ENCODE measurements at regions not wholly inside any gene's neighbourhood (a gene's known extent, or its start where the extent isn't known, plus 50 kb on each side); places are given as distances from the start of the nearest gene placed in this dataset.

DNA sequence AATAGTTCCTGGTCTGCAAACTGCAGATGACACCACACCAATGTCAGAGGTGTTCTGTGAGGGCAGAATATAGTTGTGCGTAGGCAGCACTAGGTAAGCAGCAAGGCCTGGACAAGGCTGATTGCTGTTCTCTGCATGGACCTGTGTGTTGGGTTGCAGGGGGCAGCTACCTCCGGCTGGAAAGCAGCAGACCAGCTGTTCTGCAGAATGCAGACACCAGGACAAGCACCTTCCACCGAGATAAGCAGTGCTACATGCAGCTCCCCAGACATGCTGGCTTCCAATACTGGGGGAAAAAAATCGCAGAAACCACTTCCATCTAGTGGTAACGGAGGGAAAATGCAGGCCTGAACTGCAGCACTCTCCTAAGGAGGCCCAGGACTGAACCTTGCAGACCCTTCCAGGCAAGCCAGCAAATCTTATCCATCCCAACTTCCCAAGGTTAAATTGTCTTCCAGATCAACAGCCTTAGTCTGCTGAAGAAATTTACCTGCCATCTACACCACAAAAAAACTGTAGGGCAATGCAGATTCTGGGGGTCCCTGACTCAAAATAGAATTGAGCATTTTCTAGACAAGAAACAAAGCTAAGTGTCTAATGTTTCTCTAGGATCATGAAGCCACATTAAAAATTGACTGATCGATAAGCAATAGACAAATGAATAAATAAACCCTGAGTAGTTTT lies 50.5 kb upstream of the COBL start:
- DNase-seq (ENCODE audit: low read depth), result peak; percentile 41
- in situ Hi-C loops (cut with HindIII; ENCODE audit: low pct_unique_long_range_greater_than_20kb, low sequenced_read_pairs), result no loop called here

All from Caki2 (cell line).